Astrocyte (in vitro differentiated cells and primary cell): ENCODE measurements at regions not wholly inside any gene's neighbourhood (a gene's known extent, or its start where the extent isn't known, plus 50 kb on each side); places are given as distances from the start of the nearest gene placed in this dataset.

ENCODE experiments used
- DNase-seq: peaks from one replicate; pipeline ENCODE4 v3.0.0-alpha.2; 2010; ENCODE audit warnings: low read depth
- FAIRE-seq: peaks from 2 replicates; lab custom pipeline; 2011; peaks lifted over from hg19 to GRCh38; lab: Jason Lieb, UNC
- H2AFZ ChIP-seq: 2 replicates; pipeline ENCODE4 v1.6.0; 2012; ENCODE audit warnings: low read depth, low read length, inconsistent platforms
- H3K27ac ChIP-seq: 2 replicates; pipeline ENCODE4 v1.5.1; 2011; ENCODE audit warnings: low read depth, low read length, inconsistent platforms
- H3K27me3 ChIP-seq: 2 replicates; pipeline ENCODE4 v1.6.0; 2011; ENCODE audit warnings: low read length, inconsistent platforms; ENCODE audit not compliant: insufficient read depth
- H3K36me3 ChIP-seq: 2 replicates; pipeline ENCODE4 v1.5.1; 2011; ENCODE audit warnings: low read length, inconsistent platforms; ENCODE audit not compliant: insufficient read depth
- H3K4me1 ChIP-seq: 2 replicates; pipeline ENCODE4 v1.5.1; 2011; ENCODE audit warnings: low read length, inconsistent platforms; ENCODE audit not compliant: insufficient read depth
- H3K4me2 ChIP-seq: 2 replicates; pipeline ENCODE4 v1.6.0; 2012; ENCODE audit warnings: low read length, inconsistent platforms
- H3K4me3 ChIP-seq: 2 replicates; pipeline ENCODE4 v1.5.1; 2011; ENCODE audit warnings: low read depth, mild to moderate bottlenecking, low read length, inconsistent platforms; ENCODE audit not compliant: insufficient read depth
- H3K79me2 ChIP-seq: 2 replicates; pipeline ENCODE4 v1.6.0; 2012; ENCODE audit warnings: mild to moderate bottlenecking, low read length, inconsistent platforms; ENCODE audit not compliant: insufficient read depth
- H3K9ac ChIP-seq: 2 replicates; pipeline ENCODE4 v1.6.0; 2012; ENCODE audit warnings: mild to moderate bottlenecking, low read length, inconsistent platforms
- H3K9me3 ChIP-seq: 2 replicates; pipeline ENCODE4 v1.5.1; 2012; ENCODE audit warnings: low read depth, mild to moderate bottlenecking, low read length, inconsistent platforms; ENCODE audit not compliant: insufficient read depth
- H4K20me1 ChIP-seq: 2 replicates; pipeline ENCODE4 v1.6.0; 2012; ENCODE audit warnings: low read length, inconsistent platforms; ENCODE audit not compliant: insufficient read depth
- H3K27ac Mint-ChIP-seq: one replicate; pipeline ENCODE4 v1.8.0; 2021; ENCODE audit warnings: mild to moderate bottlenecking, mixed read lengths; ENCODE audit not compliant: unreplicated experiment
- H3K27me3 Mint-ChIP-seq: one replicate; pipeline ENCODE4 v1.8.0; 2021; ENCODE audit warnings: low read depth, mixed read lengths; ENCODE audit not compliant: unreplicated experiment
- H3K36me3 Mint-ChIP-seq: one replicate; pipeline ENCODE4 v1.8.0; 2021; ENCODE audit warnings: low read depth, mixed read lengths; ENCODE audit not compliant: unreplicated experiment
- H3K4me1 Mint-ChIP-seq: one replicate; pipeline ENCODE4 v1.8.0; 2021; ENCODE audit warnings: low read depth, mixed read lengths; ENCODE audit not compliant: unreplicated experiment
- H3K4me3 Mint-ChIP-seq: one replicate; pipeline ENCODE4 v1.8.0; 2021; ENCODE audit warnings: mild to moderate bottlenecking, moderate library complexity, mixed read lengths; ENCODE audit not compliant: unreplicated experiment
- H3K9me3 Mint-ChIP-seq: one replicate; pipeline ENCODE4 v1.8.0; 2021; ENCODE audit warnings: mild to moderate bottlenecking, mixed read lengths; ENCODE audit not compliant: unreplicated experiment
- CTCF ChIP-seq: IDR thresholded peaks from 2 replicates; pipeline ENCODE4 v1.5.1; 2011; ENCODE audit warnings: low read depth, mild to moderate bottlenecking, inconsistent platforms, low read length, moderate library complexity; ENCODE audit not compliant: insufficient read depth
- EZH2 ChIP-seq: IDR thresholded peaks from 2 replicates; pipeline ENCODE4 v1.6.1; 2012; ENCODE audit warnings: mild to moderate bottlenecking, low read length, inconsistent platforms; ENCODE audit not compliant: insufficient read depth

GRCh38 chr11:92753161-92753560 is 216.3 kb upstream of the MTNR1B start:
- Histone ChIP-seq H3K36me3 (no peaks in the 10 kb centered on the region), H4K20me1 (no peaks in the 10 kb centered on the region), H3K4me2 (no peak overlapping the region), H3K4me1 (peaks cover 1% of the 10 kb centered on the region), H3K79me2 (no peaks in the 10 kb centered on the region), H3K27me3 (no peaks in the 10 kb centered on the region), H3K9ac (no peak overlapping the region), H3K9me3 (no peaks in the 10 kb centered on the region), H2AFZ (no peak overlapping the region), H3K27ac (no peak overlapping the region), H3K4me3 (no peak overlapping the region)
- H3K4me1 Mint-ChIP-seq: peaks cover 6% of the 10 kb centered on the region
- no peak for FAIRE-seq
- no peak overlapping the region for H3K4me3 Mint-ChIP-seq
- no peak for DNase-seq
- H3K27ac Mint-ChIP-seq: no peak overlapping the region
- H3K36me3 Mint-ChIP-seq: peaks cover 2% of the 10 kb centered on the region
- peaks cover 2% of the 10 kb centered on the region for H3K27me3 Mint-ChIP-seq
- TF ChIP-seq CTCF: no peak
- TF ChIP-seq EZH2: no peak
- peaks cover 2% of the 10 kb centered on the region for H3K9me3 Mint-ChIP-seq

- H3K4me1 Mint-ChIP-seq: peaks cover 13% of the 10 kb centered on the region
- no peaks in the 10 kb centered on the region for H4K20me1 ChIP-seq
- no peak overlapping the region for H3K9ac ChIP-seq
- no peak overlapping the region for H3K4me2 ChIP-seq
- no peak overlapping the region for H3K27ac Mint-ChIP-seq
- no peak overlapping the region for H3K4me3 Mint-ChIP-seq
- TF ChIP-seq EZH2: no peak
- no peak for TF ChIP-seq CTCF
- peaks cover 7% of the 10 kb centered on the region for H3K36me3 Mint-ChIP-seq
- no peaks in the 10 kb centered on the region for H3K36me3 ChIP-seq
- no peaks in the 10 kb centered on the region for H3K9me3 ChIP-seq
- no peak for FAIRE-seq
- H3K27me3 Mint-ChIP-seq: no peaks in the 10 kb centered on the region
- H3K9me3 Mint-ChIP-seq: peaks cover 3% of the 10 kb centered on the region
- H3K79me2 ChIP-seq: no peaks in the 10 kb centered on the region
- no peak overlapping the region for H2AFZ ChIP-seq
- DNase-seq: no peak
- no peak overlapping the region for H3K4me3 ChIP-seq
- H3K27ac ChIP-seq: no peak overlapping the region
- H3K4me1 ChIP-seq: peaks cover 5% of the 10 kb centered on the region
- H3K27me3 ChIP-seq: no peaks in the 10 kb centered on the region
These were observed 211.1 kb upstream of the MTNR1B start for GRCh38 chr11:92758241-92758780.

GRCh38 chr11:92759571-92760214 is 209.8 kb upstream of the MTNR1B start:
- Histone ChIP-seq H3K4me3 (no peak overlapping the region), H3K79me2 (no peaks in the 10 kb centered on the region), H3K27ac (no peak overlapping the region), H3K9ac (no peak overlapping the region), H3K4me2 (no peak overlapping the region), H3K9me3 (no peaks in the 10 kb centered on the region), H3K4me1 (peaks cover 5% of the 10 kb centered on the region), H2AFZ (no peak overlapping the region), H4K20me1 (no peaks in the 10 kb centered on the region), H3K36me3 (no peaks in the 10 kb centered on the region), H3K27me3 (no peaks in the 10 kb centered on the region)
- H3K27ac Mint-ChIP-seq: no peak overlapping the region
- H3K27me3 Mint-ChIP-seq: no peaks in the 10 kb centered on the region
- H3K36me3 Mint-ChIP-seq: peaks cover 7% of the 10 kb centered on the region
- H3K9me3 Mint-ChIP-seq: peaks cover 3% of the 10 kb centered on the region
- H3K4me1 Mint-ChIP-seq: peaks cover 13% of the 10 kb centered on the region
- no peak for FAIRE-seq
- H3K4me3 Mint-ChIP-seq: no peak overlapping the region
- TF ChIP-seq EZH2 (no peak), CTCF (no peak)
- DNase-seq: no peak
